ENCODE measurements at regions not wholly inside any gene's neighbourhood (a gene's known extent, or its start where the extent isn't known, plus 50 kb on each side); places are given as distances from the start of the nearest gene placed in this dataset.
"Not testable (repeated sequence)": the region's sequence is repeated elsewhere in the genome, so short reads cannot be mapped to it uniquely, and the experiment has no call there.

GRCh38 chr3:177807150-177807875 lies 610.0 kb upstream of the TBL1XR1 start:
- intact Hi-C loops (cut with DNase I; ENCODE audit: low total_unique reads), result no loop called here
- Histone ChIP-seq H3K36me3 (no peaks in the 10 kb centered on the region), H3K9me3 (no peaks in the 10 kb centered on the region), H3K27ac (peak overlapping the region in 2 of 8 donors; percentile 32 to 34), H3K4me1 (peaks cover 8 to 20% (median 13%) of the 10 kb centered on the region in 6 donors), H3K27me3 (replicated peaks in 1 of 7) (no peaks in the 10 kb centered on the region), H3K4me3 (no peak overlapping the region)
- DNase-seq, result no peak
- TF ChIP-seq, protein P1, sequence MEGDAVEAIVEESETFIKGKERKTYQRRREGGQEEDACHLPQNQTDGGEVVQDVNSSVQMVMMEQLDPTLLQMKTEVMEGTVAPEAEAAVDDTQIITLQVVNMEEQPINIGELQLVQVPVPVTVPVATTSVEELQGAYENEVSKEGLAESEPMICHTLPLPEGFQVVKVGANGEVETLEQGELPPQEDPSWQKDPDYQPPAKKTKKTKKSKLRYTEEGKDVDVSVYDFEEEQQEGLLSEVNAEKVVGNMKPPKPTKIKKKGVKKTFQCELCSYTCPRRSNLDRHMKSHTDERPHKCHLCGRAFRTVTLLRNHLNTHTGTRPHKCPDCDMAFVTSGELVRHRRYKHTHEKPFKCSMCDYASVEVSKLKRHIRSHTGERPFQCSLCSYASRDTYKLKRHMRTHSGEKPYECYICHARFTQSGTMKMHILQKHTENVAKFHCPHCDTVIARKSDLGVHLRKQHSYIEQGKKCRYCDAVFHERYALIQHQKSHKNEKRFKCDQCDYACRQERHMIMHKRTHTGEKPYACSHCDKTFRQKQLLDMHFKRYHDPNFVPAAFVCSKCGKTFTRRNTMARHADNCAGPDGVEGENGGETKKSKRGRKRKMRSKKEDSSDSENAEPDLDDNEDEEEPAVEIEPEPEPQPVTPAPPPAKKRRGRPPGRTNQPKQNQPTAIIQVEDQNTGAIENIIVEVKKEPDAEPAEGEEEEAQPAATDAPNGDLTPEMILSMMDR (IDR thresholded peaks at IDR 0.05 in 8 of 11, conservative IDR thresholded peaks at IDR 0.05 in 3 of 11), result no peak
- TF ChIP-seq POLR2AphosphoS5 (IDR thresholded peaks at IDR 0.05), result no peak
- TF ChIP-seq POLR2A (IDR thresholded peaks at IDR 0.05), result no peak
- WGBS, 5 donors, result 78 to 88% (median 86%) methylated on average over 8 of the region's 8 CpGs

DNA sequence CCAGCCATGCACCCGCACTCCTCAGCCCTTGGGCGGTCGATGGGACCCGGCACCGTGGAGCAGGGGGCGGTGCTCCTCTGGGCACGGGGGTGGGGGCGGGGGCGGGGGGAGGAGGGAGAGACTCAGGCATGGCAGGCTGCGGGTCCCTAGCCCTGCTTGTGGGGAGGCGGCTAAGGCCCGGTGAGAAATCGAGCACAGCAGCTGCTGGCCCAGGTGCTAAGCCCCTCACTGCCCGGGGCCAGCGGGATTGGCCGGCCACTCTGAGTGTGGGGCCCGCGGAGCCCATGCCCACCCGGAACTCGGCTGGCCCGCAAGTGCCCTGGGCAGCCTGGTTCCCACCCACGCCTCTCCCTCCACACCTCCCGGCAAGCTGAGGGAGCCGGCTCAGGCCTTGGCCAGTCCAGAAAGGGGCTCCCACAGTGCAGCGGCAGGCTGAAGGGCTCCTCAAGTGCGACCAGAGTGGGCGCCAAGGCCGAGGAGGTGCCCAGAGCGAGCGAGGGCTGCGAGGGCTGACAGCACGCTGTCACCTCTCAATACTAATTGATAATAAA lies 611.7 kb upstream of the TBL1XR1 start:
- DNase-seq; H3K27me3 ChIP-seq (replicated peaks in 1 of 7); H3K4me3 ChIP-seq; H3K36me3 ChIP-seq; intact Hi-C loops (cut with DNase I; ENCODE audit: low total_unique reads); H3K9me3 ChIP-seq; H3K27ac ChIP-seq: not testable (repeated sequence)
- 96 to 100% (median 97%) methylated on average over 12 to 32 of the region's 32 CpGs for WGBS, 5 donors
- H3K4me1 ChIP-seq, result peaks cover 8 to 20% (median 13%) of the 10 kb centered on the region in 6 donors

DNA sequence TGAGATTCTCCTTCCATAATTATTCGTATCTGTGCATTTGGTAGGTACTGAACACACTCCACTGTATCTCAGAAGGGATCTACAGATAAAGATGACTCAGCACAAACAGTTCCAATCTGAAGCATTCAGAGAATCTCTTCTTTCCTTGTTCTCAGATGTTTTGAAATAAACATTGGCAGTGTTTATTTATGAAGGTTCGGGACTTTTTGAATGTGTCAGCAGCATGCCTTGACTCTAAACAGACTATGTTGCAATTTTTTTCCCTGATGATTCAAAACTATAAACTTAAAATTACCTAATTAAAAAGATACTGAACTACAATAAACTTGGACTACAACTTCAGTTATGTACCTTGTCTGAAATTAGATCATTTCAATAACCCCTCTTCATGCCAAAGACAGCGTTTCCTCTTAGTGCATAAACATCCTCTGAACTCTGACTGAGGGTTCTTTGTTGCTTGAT lies 612.9 kb upstream of the TBL1XR1 start:
- no peak for DNase-seq
- TF ChIP-seq, protein P1 (IDR thresholded peaks at IDR 0.05 in 8 of 11, conservative IDR thresholded peaks at IDR 0.05 in 3 of 11), result no peak
- TF ChIP-seq POLR2AphosphoS5 (IDR thresholded peaks at IDR 0.05) (no peak), POLR2A (IDR thresholded peaks at IDR 0.05) (no peak)
- Histone ChIP-seq H3K27ac (peak overlapping the region in 4 of 8 donors; percentile 25 to 37 (median 31)), H3K4me1 (peaks cover 8 to 20% (median 13%) of the 10 kb centered on the region in 6 donors), H3K27me3 (replicated peaks in 1 of 7) (no peaks in the 10 kb centered on the region), H3K9me3 (no peaks in the 10 kb centered on the region), H3K4me3 (no peak overlapping the region), H3K36me3 (no peaks in the 10 kb centered on the region)
- 31 to 47% (median 38%) methylated on average over 3 of the region's 3 CpGs for WGBS, 5 donors
- intact Hi-C loops (cut with DNase I; ENCODE audit: low total_unique reads), result no loop called here

- intact Hi-C loops (cut with DNase I; ENCODE audit: low total_unique reads), result no loop called here
- no peak for DNase-seq
- TF ChIP-seq, protein P1 (IDR thresholded peaks at IDR 0.05 in 8 of 11, conservative IDR thresholded peaks at IDR 0.05 in 3 of 11), result no peak
- no peak for TF ChIP-seq POLR2AphosphoS5 (IDR thresholded peaks at IDR 0.05)
- no peak for TF ChIP-seq POLR2A (IDR thresholded peaks at IDR 0.05)
- no peaks in the 10 kb centered on the region for H3K9me3 ChIP-seq
- H3K36me3 ChIP-seq, result no peaks in the 10 kb centered on the region
- H3K4me3 ChIP-seq, result no peak overlapping the region
- peaks cover 8 to 20% (median 13%) of the 10 kb centered on the region in 6 donors for H3K4me1 ChIP-seq
- peak overlapping the region in 3 of 8 donors; percentile 25 to 35 (median 27) for H3K27ac ChIP-seq
- 52 to 57% (median 54%) methylated on average over 3 of the region's 3 CpGs for WGBS, 5 donors
- H3K27me3 ChIP-seq (replicated peaks in 1 of 7), result no peaks in the 10 kb centered on the region
Observed at GRCh38 chr3:177811112-177811511, 613.8 kb upstream of the TBL1XR1 start.

All from spleen (tissue), 11 donors.